ENCODE measurements at regions not wholly inside any gene's neighbourhood (a gene's known extent, or its start where the extent isn't known, plus 50 kb on each side); places are given as distances from the start of the nearest gene placed in this dataset.

- no peak for TF ChIP-seq CTCF (conservative IDR thresholded peaks at IDR 0.05; ENCODE audit: low read depth)
- H3K27ac ChIP-seq: no peak overlapping the region
- ChIA-PET CTCF (interaction anchor here (0.6 kb wide), 1 partner anchor 370 kb away, joined by 3 read pairs; no protein-coding TSS in a partner anchor), POLR2A (ENCODE audit: low non-redundant PET) (no interaction called here)
- DNase-seq (ENCODE audit: low spot score): no peak
Observed at GRCh38 chr4:174418640-174419212, 103.6 kb downstream of the HPGD start.

DNA sequence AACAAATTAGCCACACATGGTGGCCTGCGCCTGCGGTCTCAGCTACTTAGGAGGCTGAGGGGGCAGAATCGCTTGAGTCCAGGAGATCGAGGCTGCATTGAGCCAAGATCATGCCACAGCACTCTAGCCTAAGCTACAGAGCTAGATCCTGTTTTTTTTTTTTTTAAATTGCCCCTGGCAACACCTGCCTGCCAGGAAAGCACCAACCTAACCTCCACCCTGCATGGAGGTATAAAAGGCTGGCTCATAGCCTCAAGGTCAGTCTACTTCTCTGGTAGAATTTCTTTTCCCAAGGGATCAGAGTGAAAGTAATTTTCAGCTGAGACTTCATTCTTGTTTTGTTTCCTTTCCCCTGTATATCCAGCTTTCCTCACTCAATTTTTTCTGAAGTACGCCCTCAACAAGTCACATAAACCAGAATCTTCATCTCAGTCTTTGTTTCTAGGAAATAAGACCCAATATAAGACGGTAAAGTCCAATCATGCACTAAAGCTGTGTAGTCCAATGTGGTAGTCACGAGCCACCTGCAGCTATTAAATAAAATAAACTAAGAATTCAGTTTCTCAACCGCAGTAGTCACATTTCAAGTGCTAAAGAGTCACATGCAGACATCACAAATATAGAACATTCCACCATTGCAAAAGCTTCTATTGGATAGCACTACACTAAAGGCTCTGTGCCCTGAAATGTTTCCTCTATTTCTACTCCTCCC is 113.3 kb downstream of the HPGD start:
- ChIA-PET CTCF (interaction anchor here (0.7 to 0.8 kb wide), 2 partner anchors 18 to 1396 kb away, joined by 4 to 5 read pairs; no protein-coding TSS in a partner anchor), POLR2A (ENCODE audit: low non-redundant PET) (no interaction called here)
- TF ChIP-seq CTCF (conservative IDR thresholded peaks at IDR 0.05; ENCODE audit: low read depth): no peak
- DNase-seq (ENCODE audit: low spot score): no peak
- no peak overlapping the region for H3K27ac ChIP-seq

DNA sequence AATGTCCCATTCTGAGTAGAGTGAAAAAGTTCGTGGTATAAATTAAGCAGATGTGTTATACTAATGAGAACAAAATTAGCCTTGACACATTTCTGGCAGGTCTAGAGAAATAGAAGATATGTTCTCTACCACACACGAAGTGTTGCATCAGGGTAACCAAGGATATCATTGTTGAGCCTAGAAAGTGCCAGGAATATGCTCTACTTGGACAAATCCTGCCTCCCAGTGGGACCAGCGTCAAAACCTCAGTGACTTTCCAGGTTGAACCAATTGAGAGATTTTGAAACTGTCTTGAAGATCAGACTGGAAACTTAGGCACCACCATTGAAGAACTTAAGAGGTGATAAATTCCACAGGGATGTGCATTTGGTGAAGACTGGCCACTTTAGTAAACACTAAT is 115.9 kb downstream of the HPGD start:
- DNase-seq (ENCODE audit: low spot score): no peak
- no peak for TF ChIP-seq CTCF (conservative IDR thresholded peaks at IDR 0.05; ENCODE audit: low read depth)
- no peak overlapping the region for H3K27ac ChIP-seq
- ChIA-PET CTCF (no interaction called here), POLR2A (ENCODE audit: low non-redundant PET) (no interaction called here)

DNA sequence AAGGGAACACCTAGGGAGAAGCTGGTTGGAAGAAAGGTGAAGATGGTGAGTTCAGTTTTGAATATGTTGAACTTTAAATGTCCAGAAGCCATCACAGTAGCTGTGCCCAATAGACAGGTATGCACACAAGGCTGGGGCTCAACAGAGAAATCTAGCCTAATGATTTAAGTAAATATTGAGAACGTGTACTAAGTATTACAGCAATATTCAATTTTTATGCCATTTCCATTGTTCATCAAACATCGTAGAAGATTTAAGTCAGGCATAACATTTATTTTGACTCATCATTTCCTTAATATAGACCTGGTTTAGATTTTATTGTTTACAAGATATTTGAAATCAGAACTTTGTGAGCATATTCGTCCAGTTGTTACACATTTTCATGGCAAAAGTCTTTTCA is 116.4 kb downstream of the HPGD start:
- no peak for DNase-seq (ENCODE audit: low spot score)
- no peak overlapping the region for H3K27ac ChIP-seq
- ChIA-PET POLR2A (ENCODE audit: low non-redundant PET) (no interaction called here), CTCF (no interaction called here)
- no peak for TF ChIP-seq CTCF (conservative IDR thresholded peaks at IDR 0.05; ENCODE audit: low read depth)

GRCh38 chr4:174404677-174405076 is 117.6 kb downstream of the HPGD start:
- no peak for DNase-seq (ENCODE audit: low spot score)
- CTCF ChIA-PET: no interaction called here
- POLR2A ChIA-PET (ENCODE audit: low non-redundant PET): no interaction called here
- H3K27ac ChIP-seq: no peak overlapping the region
- no peak for TF ChIP-seq CTCF (conservative IDR thresholded peaks at IDR 0.05; ENCODE audit: low read depth)

- no peak for TF ChIP-seq CTCF (conservative IDR thresholded peaks at IDR 0.05; ENCODE audit: low read depth)
- no peak for DNase-seq (ENCODE audit: low spot score)
- ChIA-PET POLR2A (ENCODE audit: low non-redundant PET) (no interaction called here), CTCF (no interaction called here)
- H3K27ac ChIP-seq: no peak overlapping the region
Observed at GRCh38 chr4:174403177-174403543, 119.1 kb downstream of the HPGD start.
